NCI-H345 treated with DMSO at 0.1 percent for 48 hours (cell line): ENCODE measurements at regions not wholly inside any gene's neighbourhood (a gene's known extent, or its start where the extent isn't known, plus 50 kb on each side); places are given as distances from the start of the nearest gene placed in this dataset.

Experiments used
- DNase-seq: peaks from one replicate; lab custom pipeline; 2025; ENCODE audit not compliant: unreplicated experiment; lab: John Stamatoyannopoulos, UW

- DNase-seq: no peak
These were observed 332.1 kb downstream of the ASMT start for GRCh38 chrX:1946974-1947373.
